ENCODE measurements at regions not wholly inside any gene's neighbourhood (a gene's known extent, or its start where the extent isn't known, plus 50 kb on each side); places are given as distances from the start of the nearest gene placed in this dataset.

DNA sequence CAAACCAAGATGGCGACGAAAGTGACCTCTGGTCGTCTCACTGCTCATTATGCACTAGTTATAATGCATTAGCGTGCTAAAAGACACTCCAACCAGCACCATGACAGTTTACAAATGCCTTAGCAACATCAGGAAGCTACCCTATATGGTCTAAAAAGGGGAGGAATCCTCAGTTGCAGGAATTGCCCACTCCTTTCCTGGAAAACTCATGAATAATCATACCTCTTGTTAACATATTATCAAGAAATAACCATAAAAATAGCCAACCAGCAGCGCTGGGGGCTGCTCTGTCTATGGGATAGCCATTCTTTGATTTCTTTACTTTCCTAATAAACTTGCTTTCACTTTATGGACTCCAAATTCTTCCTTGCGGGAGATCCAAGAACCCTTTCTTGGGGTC, 595.7 kb upstream of the KLF4 start:
- no peak for TF ChIP-seq POLR2AphosphoS5 (IDR thresholded peaks at IDR 0.05)
- no peak for TF ChIP-seq POLR2A (IDR thresholded peaks at IDR 0.05)
- in situ Hi-C loops (cut with MboI; ENCODE audit: low pct_ligation_motif_present in 1 of 4, low pct_unique_long_range_greater_than_20kb in 1 of 4, low sequenced_read_pairs in 3 of 4) (no loop called here), intact Hi-C loops (cut with DNase I; ENCODE audit: low total_unique reads) (no loop called here)
- Histone ChIP-seq H3K27me3 (no peaks in the 10 kb centered on the region), H3K9me3 (no peaks in the 10 kb centered on the region), H3K4me1 (no peaks in the 10 kb centered on the region), H3K36me3 (no peaks in the 10 kb centered on the region), H3K27ac (no peak overlapping the region), H3K4me3 (no peak overlapping the region)
- no peak for DNase-seq
- 84 to 94% methylated on average over 6 of the region's 6 CpGs for WGBS, 2 donors (ENCODE audit: low coverage in 1 of 2)

DNA sequence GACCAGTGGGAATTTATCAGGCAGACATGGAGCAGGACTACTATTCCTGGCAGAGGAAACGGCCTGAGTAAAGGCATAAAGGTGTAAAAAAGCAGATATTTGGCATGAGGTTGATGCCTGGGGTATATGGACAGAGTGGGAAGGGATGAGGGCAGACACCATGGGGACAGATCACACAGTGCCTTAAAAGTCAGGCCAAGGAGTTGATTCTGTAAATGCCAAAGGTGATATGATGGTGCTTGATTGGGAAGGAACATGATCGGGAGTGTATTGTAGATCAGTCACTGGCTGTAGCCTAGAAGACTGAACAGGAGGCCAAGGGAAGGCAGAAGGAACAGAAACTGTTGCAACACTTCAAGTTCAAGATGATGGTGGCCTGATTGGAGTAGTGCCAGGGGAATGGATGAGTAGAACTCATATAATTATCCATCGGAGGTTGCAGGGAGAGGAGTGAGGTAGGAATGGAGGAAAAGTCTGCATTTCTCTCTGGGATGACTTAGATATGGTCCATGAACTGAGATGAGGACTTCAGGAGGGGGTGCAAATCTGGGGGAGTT, 594.3 kb upstream of the KLF4 start:
- Histone ChIP-seq H3K4me1 (no peaks in the 10 kb centered on the region), H3K9me3 (no peaks in the 10 kb centered on the region), H3K27me3 (no peaks in the 10 kb centered on the region), H3K36me3 (no peaks in the 10 kb centered on the region), H3K27ac (no peak overlapping the region), H3K4me3 (no peak overlapping the region)
- no peak for DNase-seq
- 82 to 86% methylated on average over 3 of the region's 3 CpGs for WGBS, 2 donors (ENCODE audit: low coverage in 1 of 2)
- TF ChIP-seq, protein P1, sequence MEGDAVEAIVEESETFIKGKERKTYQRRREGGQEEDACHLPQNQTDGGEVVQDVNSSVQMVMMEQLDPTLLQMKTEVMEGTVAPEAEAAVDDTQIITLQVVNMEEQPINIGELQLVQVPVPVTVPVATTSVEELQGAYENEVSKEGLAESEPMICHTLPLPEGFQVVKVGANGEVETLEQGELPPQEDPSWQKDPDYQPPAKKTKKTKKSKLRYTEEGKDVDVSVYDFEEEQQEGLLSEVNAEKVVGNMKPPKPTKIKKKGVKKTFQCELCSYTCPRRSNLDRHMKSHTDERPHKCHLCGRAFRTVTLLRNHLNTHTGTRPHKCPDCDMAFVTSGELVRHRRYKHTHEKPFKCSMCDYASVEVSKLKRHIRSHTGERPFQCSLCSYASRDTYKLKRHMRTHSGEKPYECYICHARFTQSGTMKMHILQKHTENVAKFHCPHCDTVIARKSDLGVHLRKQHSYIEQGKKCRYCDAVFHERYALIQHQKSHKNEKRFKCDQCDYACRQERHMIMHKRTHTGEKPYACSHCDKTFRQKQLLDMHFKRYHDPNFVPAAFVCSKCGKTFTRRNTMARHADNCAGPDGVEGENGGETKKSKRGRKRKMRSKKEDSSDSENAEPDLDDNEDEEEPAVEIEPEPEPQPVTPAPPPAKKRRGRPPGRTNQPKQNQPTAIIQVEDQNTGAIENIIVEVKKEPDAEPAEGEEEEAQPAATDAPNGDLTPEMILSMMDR (IDR thresholded peaks at IDR 0.05) = no peak
- no peak for TF ChIP-seq EP300 (IDR thresholded peaks at IDR 0.05; ENCODE audit: low read depth)
- TF ChIP-seq POLR2AphosphoS5 (IDR thresholded peaks at IDR 0.05) = no peak
- no peak for TF ChIP-seq POLR2A (IDR thresholded peaks at IDR 0.05)
- intact Hi-C loops (cut with DNase I; ENCODE audit: low total_unique reads) = no loop called here
- in situ Hi-C loops (cut with MboI; ENCODE audit: low pct_ligation_motif_present in 1 of 4, low pct_unique_long_range_greater_than_20kb in 1 of 4, low sequenced_read_pairs in 3 of 4) = no loop called here

DNA sequence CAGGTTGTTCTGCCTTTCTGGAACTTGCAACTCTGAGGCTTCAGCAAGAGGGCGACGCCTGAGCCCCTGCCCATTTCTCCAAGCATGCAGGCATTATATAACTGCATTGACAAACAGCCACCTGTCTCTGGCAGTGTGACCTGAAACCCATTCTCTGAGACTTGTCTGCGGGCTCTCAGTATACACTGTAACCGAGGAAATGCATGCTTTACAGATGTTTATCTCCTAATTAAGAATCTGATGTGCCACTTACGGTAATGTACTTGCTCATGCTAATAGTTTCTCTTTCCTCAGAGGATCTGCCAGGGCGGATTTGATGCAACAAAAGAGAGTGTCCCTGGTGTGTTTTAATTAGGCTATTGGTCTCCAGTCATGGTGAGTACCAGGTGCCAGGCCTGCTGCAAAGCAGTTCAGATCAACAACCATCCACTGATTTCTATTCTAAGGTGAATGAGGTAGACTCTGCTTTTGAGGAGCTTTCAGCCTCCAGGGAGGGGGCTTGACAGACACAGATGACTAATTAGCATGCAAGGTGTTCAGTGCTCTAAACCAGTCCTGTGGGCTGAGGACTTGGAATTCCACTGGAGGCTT, 593.7 kb upstream of the KLF4 start:
- Histone ChIP-seq H3K9me3 (no peaks in the 10 kb centered on the region), H3K4me3 (no peak overlapping the region), H3K27ac (no peak overlapping the region), H3K4me1 (no peaks in the 10 kb centered on the region), H3K36me3 (no peaks in the 10 kb centered on the region), H3K27me3 (no peaks in the 10 kb centered on the region)
- in situ Hi-C loops (cut with MboI; ENCODE audit: low pct_ligation_motif_present in 1 of 4, low pct_unique_long_range_greater_than_20kb in 1 of 4, low sequenced_read_pairs in 3 of 4) = no loop called here
- intact Hi-C loops (cut with DNase I; ENCODE audit: low total_unique reads) = no loop called here
- no peak for DNase-seq
- WGBS, 2 donors (ENCODE audit: low coverage in 1 of 2) = 86 to 87% methylated on average over 2 to 6 of the region's 6 CpGs
- no peak for TF ChIP-seq EP300 (IDR thresholded peaks at IDR 0.05; ENCODE audit: low read depth)
- no peak for TF ChIP-seq POLR2A (IDR thresholded peaks at IDR 0.05)
- TF ChIP-seq, protein P1 (IDR thresholded peaks at IDR 0.05) = no peak
- no peak for TF ChIP-seq POLR2AphosphoS5 (IDR thresholded peaks at IDR 0.05)

GRCh38 chr9:108081112-108081511, 591.5 kb upstream of the KLF4 start:
- no peak for DNase-seq
- TF ChIP-seq, protein P1 (IDR thresholded peaks at IDR 0.05) = no peak
- TF ChIP-seq EP300 (IDR thresholded peaks at IDR 0.05; ENCODE audit: low read depth) (no peak), POLR2AphosphoS5 (IDR thresholded peaks at IDR 0.05) (no peak), POLR2A (IDR thresholded peaks at IDR 0.05) (no peak)
- Histone ChIP-seq H3K4me1 (no peaks in the 10 kb centered on the region), H3K4me3 (no peak overlapping the region), H3K9me3 (no peaks in the 10 kb centered on the region), H3K27ac (no peak overlapping the region), H3K27me3 (no peaks in the 10 kb centered on the region), H3K36me3 (no peaks in the 10 kb centered on the region)
- in situ Hi-C loops (cut with MboI; ENCODE audit: low pct_ligation_motif_present in 1 of 4, low pct_unique_long_range_greater_than_20kb in 1 of 4, low sequenced_read_pairs in 3 of 4) (no loop called here), intact Hi-C loops (cut with DNase I; ENCODE audit: low total_unique reads) (no loop called here)

GRCh38 chr9:108080285-108080684, 590.7 kb upstream of the KLF4 start:
- in situ Hi-C loops (cut with MboI; ENCODE audit: low pct_ligation_motif_present in 1 of 4, low pct_unique_long_range_greater_than_20kb in 1 of 4, low sequenced_read_pairs in 3 of 4) = no loop called here

More at GRCh38 chr9:108080285-108080684, 590.7 kb upstream of the KLF4 start:
- no peak overlapping the region for H3K27ac ChIP-seq
- no peak for TF ChIP-seq EP300 (IDR thresholded peaks at IDR 0.05; ENCODE audit: low read depth)
- no peak for TF ChIP-seq POLR2AphosphoS5 (IDR thresholded peaks at IDR 0.05)
- TF ChIP-seq POLR2A (IDR thresholded peaks at IDR 0.05) = no peak
- TF ChIP-seq, protein P1 (IDR thresholded peaks at IDR 0.05) = no peak
- DNase-seq = no peak
- no peaks in the 10 kb centered on the region for H3K36me3 ChIP-seq
- no peak overlapping the region for H3K4me3 ChIP-seq
- intact Hi-C loops (cut with DNase I; ENCODE audit: low total_unique reads) = no loop called here
- WGBS, 2 donors (ENCODE audit: low coverage in 1 of 2) = 95% methylated on average over 3 of the region's 3 CpGs; no CpG with 5 or more reads in 1 of the 2 donors
- no peaks in the 10 kb centered on the region for H3K4me1 ChIP-seq
- H3K9me3 ChIP-seq = no peaks in the 10 kb centered on the region
- H3K27me3 ChIP-seq = no peaks in the 10 kb centered on the region

Data from transverse colon (tissue), 4 donors.